Nephron progenitor cell (in vitro differentiated cells): ENCODE measurements at regions not wholly inside any gene's neighbourhood (a gene's known extent, or its start where the extent isn't known, plus 50 kb on each side); places are given as distances from the start of the nearest gene placed in this dataset.
A peak's percentile ranks its signal among the peaks of the same experiment; 100 is the strongest.

Experiments used
- DNase-seq: peaks from one replicate; pipeline ENCODE4 v3.0.0; 2021
- H3K27ac Mint-ChIP-seq: 2 replicates; pipeline ENCODE4 v1.8.0; 2021; ENCODE audit warnings: mild to moderate bottlenecking, moderate library complexity, mixed read lengths
- H3K27me3 Mint-ChIP-seq: 2 replicates; pipeline ENCODE4 v1.8.0; 2021; ENCODE audit warnings: mild to moderate bottlenecking, low read depth, mixed read lengths; ENCODE audit not compliant: poor library complexity
- H3K36me3 Mint-ChIP-seq: 2 replicates; pipeline ENCODE4 v1.8.0; 2021; ENCODE audit warnings: low read depth, mixed read lengths
- H3K4me1 Mint-ChIP-seq: 2 replicates; pipeline ENCODE4 v1.8.0; 2021; ENCODE audit warnings: mixed read lengths
- H3K4me3 Mint-ChIP-seq: 2 replicates; pipeline ENCODE4 v1.8.0; 2021; ENCODE audit warnings: mild to moderate bottlenecking, moderate library complexity, mixed read lengths
- H3K9me3 Mint-ChIP-seq: 2 replicates; pipeline ENCODE4 v1.8.0; 2021; ENCODE audit warnings: mild to moderate bottlenecking, moderate library complexity, mixed read lengths
- TF ChIP-seq, protein P1 (sequence below): fragments of 200-600 bp; sonication (generic); IDR thresholded peaks from 2 replicates; pipeline ENCODE4 v1.5.0; 2021; ENCODE audit warnings: antibody characterized with exemption

- Mint-ChIP-seq H3K9me3 (no peaks in the 10 kb centered on the region), H3K27me3 (no peaks in the 10 kb centered on the region), H3K27ac (no peak overlapping the region), H3K36me3 (no peaks in the 10 kb centered on the region), H3K4me1 (no peaks in the 10 kb centered on the region), H3K4me3 (no peak overlapping the region)
- no peak for DNase-seq
- TF ChIP-seq, protein P1, sequence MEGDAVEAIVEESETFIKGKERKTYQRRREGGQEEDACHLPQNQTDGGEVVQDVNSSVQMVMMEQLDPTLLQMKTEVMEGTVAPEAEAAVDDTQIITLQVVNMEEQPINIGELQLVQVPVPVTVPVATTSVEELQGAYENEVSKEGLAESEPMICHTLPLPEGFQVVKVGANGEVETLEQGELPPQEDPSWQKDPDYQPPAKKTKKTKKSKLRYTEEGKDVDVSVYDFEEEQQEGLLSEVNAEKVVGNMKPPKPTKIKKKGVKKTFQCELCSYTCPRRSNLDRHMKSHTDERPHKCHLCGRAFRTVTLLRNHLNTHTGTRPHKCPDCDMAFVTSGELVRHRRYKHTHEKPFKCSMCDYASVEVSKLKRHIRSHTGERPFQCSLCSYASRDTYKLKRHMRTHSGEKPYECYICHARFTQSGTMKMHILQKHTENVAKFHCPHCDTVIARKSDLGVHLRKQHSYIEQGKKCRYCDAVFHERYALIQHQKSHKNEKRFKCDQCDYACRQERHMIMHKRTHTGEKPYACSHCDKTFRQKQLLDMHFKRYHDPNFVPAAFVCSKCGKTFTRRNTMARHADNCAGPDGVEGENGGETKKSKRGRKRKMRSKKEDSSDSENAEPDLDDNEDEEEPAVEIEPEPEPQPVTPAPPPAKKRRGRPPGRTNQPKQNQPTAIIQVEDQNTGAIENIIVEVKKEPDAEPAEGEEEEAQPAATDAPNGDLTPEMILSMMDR: no peak
These were observed 170.9 kb downstream of the OXSM start for GRCh38 chr3:25960776-25961175.

- Mint-ChIP-seq H3K27ac (no peak overlapping the region), H3K27me3 (peaks cover 3% of the 10 kb centered on the region), H3K4me1 (no peaks in the 10 kb centered on the region), H3K9me3 (no peaks in the 10 kb centered on the region), H3K36me3 (no peaks in the 10 kb centered on the region), H3K4me3 (no peak overlapping the region)
- no peak for DNase-seq
- TF ChIP-seq, protein P1: peak; percentile 24
These were observed 172.4 kb downstream of the OXSM start for GRCh38 chr3:25962255-25962654.

GRCh38 chr3:25964141-25964540, 174.3 kb downstream of the OXSM start:
- TF ChIP-seq, protein P1: no peak
- Mint-ChIP-seq H3K4me3 (no peak overlapping the region), H3K27me3 (peaks cover 3% of the 10 kb centered on the region), H3K36me3 (no peaks in the 10 kb centered on the region), H3K27ac (no peak overlapping the region), H3K4me1 (no peaks in the 10 kb centered on the region), H3K9me3 (no peaks in the 10 kb centered on the region)
- no peak for DNase-seq

- H3K4me3 Mint-ChIP-seq: no peak overlapping the region
- DNase-seq: no peak
- no peak overlapping the region for H3K27ac Mint-ChIP-seq
- peaks cover 5% of the 10 kb centered on the region for H3K9me3 Mint-ChIP-seq
- no peaks in the 10 kb centered on the region for H3K4me1 Mint-ChIP-seq
- H3K36me3 Mint-ChIP-seq: no peaks in the 10 kb centered on the region
- H3K27me3 Mint-ChIP-seq: peaks cover 8% of the 10 kb centered on the region
- TF ChIP-seq, protein P1: no peak
These were observed 177.5 kb downstream of the OXSM start for GRCh38 chr3:25967385-25967784.

DNA sequence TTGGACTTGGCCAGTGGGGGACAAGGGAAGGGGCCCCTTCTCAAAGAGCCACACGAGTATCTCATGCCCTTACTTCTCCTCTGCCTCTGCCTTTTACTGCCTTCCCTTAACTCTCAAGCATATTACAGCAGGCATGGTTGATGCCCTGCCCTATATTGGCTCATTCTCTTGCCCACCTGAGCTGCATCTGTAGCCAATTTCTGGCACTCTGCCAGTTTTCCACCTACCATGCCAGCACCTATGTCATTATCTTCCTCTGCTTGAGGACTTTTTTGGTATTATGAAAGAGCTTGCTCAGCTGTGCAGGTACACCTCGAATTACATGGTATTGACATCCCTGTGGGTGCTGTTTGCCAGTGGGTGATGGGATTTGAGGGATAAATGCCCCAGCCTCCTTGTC, 181.8 kb downstream of the OXSM start:
- Mint-ChIP-seq H3K27me3 (peaks cover 8% of the 10 kb centered on the region), H3K27ac (no peak overlapping the region), H3K36me3 (no peaks in the 10 kb centered on the region), H3K4me1 (no peaks in the 10 kb centered on the region), H3K4me3 (no peak overlapping the region), H3K9me3 (peaks cover 5% of the 10 kb centered on the region)
- no peak for DNase-seq
- TF ChIP-seq, protein P1: no peak

DNA sequence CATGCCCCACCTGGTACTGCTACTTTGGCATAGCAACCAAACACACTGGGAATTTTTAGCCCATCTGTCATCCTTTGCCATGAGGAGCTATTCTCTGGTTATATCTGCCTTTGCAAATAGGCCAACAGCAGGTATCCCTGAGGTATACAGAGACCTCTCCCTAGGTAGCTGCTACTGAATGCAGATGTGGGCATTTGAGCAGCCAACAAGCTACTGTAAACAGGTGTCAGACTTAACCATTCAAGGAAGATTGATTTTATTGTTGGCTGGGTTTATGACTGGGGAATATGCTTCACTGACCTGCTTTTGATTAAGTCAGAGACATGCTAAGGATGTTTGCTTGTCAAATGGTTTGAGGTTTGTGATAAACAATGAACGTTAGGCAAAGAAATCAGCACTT, 183.2 kb downstream of the OXSM start:
- no peak for DNase-seq
- peaks cover 4% of the 10 kb centered on the region for H3K27me3 Mint-ChIP-seq
- no peak overlapping the region for H3K4me3 Mint-ChIP-seq
- no peak overlapping the region for H3K27ac Mint-ChIP-seq
- TF ChIP-seq, protein P1: no peak
- H3K9me3 Mint-ChIP-seq: peaks cover 5% of the 10 kb centered on the region
- no peaks in the 10 kb centered on the region for H3K4me1 Mint-ChIP-seq
- H3K36me3 Mint-ChIP-seq: no peaks in the 10 kb centered on the region
